Hepatocyte (in vitro differentiated cells): ENCODE measurements at regions not wholly inside any gene's neighbourhood (a gene's known extent, or its start where the extent isn't known, plus 50 kb on each side); places are given as distances from the start of the nearest gene placed in this dataset.

Experiments
- DNase-seq: peaks from one replicate; pipeline ENCODE4 v3.0.0-alpha.2; 2016; ENCODE audit warnings: low spot score
- H2AFZ ChIP-seq: fragments of 200-600 bp; sonication (generic); 2 replicates; pipeline ENCODE4 v1.6.0; 2016; ENCODE audit warnings: antibody characterized with exemption, mild to moderate bottlenecking
- H3K27ac ChIP-seq: fragments of 200-600 bp; sonication (generic); 2 replicates; pipeline ENCODE4 v1.5.1; 2016; ENCODE audit warnings: mild to moderate bottlenecking
- H3K27me3 ChIP-seq: fragments of 200-600 bp; sonication (generic); 2 replicates; pipeline ENCODE4 v1.6.1; 2016
- H3K36me3 ChIP-seq: fragments of 200-600 bp; sonication (generic); replicated peaks from 2 replicates; pipeline ENCODE4 v1.5.1; 2016; ENCODE audit warnings: low read depth; ENCODE audit not compliant: insufficient read depth
- H3K4me1 ChIP-seq: fragments of 200-600 bp; sonication (generic); 2 replicates; pipeline ENCODE4 v1.5.1; 2016; ENCODE audit warnings: mild to moderate bottlenecking, moderate library complexity; ENCODE audit not compliant: insufficient read depth
- H3K4me2 ChIP-seq: fragments of 200-600 bp; sonication (generic); 2 replicates; pipeline ENCODE4 v1.6.0; 2016
- H3K4me3 ChIP-seq: fragments of 200-600 bp; sonication (generic); 2 replicates; pipeline ENCODE4 v1.5.1; 2016; ENCODE audit warnings: mild to moderate bottlenecking
- H3K79me2 ChIP-seq: fragments of 200-600 bp; sonication (generic); 2 replicates; pipeline ENCODE4 v1.6.0; 2017; ENCODE audit warnings: mild to moderate bottlenecking
- H3K9me2 ChIP-seq: fragments of 200-600 bp; sonication (generic); replicated peaks from 2 replicates; pipeline ENCODE4 v1.6.0; 2017; ENCODE audit warnings: mild to moderate bottlenecking; ENCODE audit not compliant: insufficient read depth
- H3K9me3 ChIP-seq: fragments of 200-600 bp; sonication (generic); 2 replicates; pipeline ENCODE4 v1.5.1; 2016; ENCODE audit warnings: low read depth, mild to moderate bottlenecking
- H4K20me1 ChIP-seq: fragments of 200-600 bp; sonication (generic); 2 replicates; pipeline ENCODE4 v1.6.0; 2016; ENCODE audit warnings: mild to moderate bottlenecking; ENCODE audit not compliant: insufficient read depth, poor library complexity, severe bottlenecking
- EZH2 ChIP-seq: fragments of 200-600 bp; sonication (generic); IDR thresholded peaks from 2 replicates; pipeline ENCODE4 v1.6.1; 2016; ENCODE audit warnings: antibody characterized with exemption, mild to moderate bottlenecking, borderline replicate concordance
- EZH2phosphoT487 ChIP-seq: fragments of 200-600 bp; sonication (generic); IDR thresholded peaks from one replicate; pipeline ENCODE4 v1.6.1; 2018; ENCODE audit warnings: antibody characterized with exemption, mild to moderate bottlenecking, low read depth, moderate library complexity; ENCODE audit not compliant: unreplicated experiment, severe bottlenecking
- WGBS: methylation state at CpG from one replicate; pipeline ENCODE4 v1.1.6; 2016; ENCODE audit warnings: low lambda C conversion rate; ENCODE audit errors: missing lambda C conversion rate; 5-methylcytosine and 5-hydroxymethylcytosine counted together
- TF ChIP-seq, protein P1 (sequence below): fragments of 200-600 bp; sonication (generic); IDR thresholded peaks from 2 replicates; pipeline ENCODE4 v1.5.1; 2016; ENCODE audit warnings: antibody characterized with exemption, mild to moderate bottlenecking; ENCODE audit not compliant: poor library complexity

DNA sequence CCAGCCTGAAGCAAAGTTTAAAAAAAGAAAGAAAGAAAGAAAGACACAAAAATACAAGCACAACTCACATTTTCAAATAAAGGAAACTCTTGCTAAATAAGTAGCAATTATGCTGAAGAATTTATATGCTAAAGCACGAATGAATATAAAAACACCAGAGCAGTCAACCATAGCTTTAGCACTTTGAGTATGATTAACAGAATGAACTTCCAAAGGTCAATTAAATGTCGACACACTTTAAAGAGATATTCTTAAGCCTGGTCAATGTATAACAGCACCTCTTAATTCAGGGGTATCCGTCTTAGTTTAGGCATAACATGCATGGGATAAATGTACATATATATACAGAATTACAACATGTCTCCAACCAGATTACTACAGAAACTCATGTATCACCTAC is 125.9 kb downstream of the OGFRL1 start:
- H3K27ac ChIP-seq = no peak overlapping the region
- H3K27me3 ChIP-seq = no peaks in the 10 kb centered on the region
- peak overlapping the region; percentile 16 for H3K4me3 ChIP-seq
- peak overlapping the region; percentile 65 for H3K4me2 ChIP-seq
- no peak for DNase-seq
- no peaks in the 10 kb centered on the region for H3K36me3 ChIP-seq
- H3K9me3 ChIP-seq = no peaks in the 10 kb centered on the region
- peaks cover 45% of the 10 kb centered on the region for H3K4me1 ChIP-seq
- no peak overlapping the region for H2AFZ ChIP-seq
- H3K79me2 ChIP-seq = peaks cover 50% of the 10 kb centered on the region
- TF ChIP-seq EZH2 (no peak), EZH2phosphoT487 (no peak)
- TF ChIP-seq, protein P1, sequence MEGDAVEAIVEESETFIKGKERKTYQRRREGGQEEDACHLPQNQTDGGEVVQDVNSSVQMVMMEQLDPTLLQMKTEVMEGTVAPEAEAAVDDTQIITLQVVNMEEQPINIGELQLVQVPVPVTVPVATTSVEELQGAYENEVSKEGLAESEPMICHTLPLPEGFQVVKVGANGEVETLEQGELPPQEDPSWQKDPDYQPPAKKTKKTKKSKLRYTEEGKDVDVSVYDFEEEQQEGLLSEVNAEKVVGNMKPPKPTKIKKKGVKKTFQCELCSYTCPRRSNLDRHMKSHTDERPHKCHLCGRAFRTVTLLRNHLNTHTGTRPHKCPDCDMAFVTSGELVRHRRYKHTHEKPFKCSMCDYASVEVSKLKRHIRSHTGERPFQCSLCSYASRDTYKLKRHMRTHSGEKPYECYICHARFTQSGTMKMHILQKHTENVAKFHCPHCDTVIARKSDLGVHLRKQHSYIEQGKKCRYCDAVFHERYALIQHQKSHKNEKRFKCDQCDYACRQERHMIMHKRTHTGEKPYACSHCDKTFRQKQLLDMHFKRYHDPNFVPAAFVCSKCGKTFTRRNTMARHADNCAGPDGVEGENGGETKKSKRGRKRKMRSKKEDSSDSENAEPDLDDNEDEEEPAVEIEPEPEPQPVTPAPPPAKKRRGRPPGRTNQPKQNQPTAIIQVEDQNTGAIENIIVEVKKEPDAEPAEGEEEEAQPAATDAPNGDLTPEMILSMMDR = no peak
- H4K20me1 ChIP-seq = no peaks in the 10 kb centered on the region
- 37% methylated on average over 3 of the region's 3 CpGs for WGBS
- H3K9me2 ChIP-seq = no peaks in the 10 kb centered on the region

DNA sequence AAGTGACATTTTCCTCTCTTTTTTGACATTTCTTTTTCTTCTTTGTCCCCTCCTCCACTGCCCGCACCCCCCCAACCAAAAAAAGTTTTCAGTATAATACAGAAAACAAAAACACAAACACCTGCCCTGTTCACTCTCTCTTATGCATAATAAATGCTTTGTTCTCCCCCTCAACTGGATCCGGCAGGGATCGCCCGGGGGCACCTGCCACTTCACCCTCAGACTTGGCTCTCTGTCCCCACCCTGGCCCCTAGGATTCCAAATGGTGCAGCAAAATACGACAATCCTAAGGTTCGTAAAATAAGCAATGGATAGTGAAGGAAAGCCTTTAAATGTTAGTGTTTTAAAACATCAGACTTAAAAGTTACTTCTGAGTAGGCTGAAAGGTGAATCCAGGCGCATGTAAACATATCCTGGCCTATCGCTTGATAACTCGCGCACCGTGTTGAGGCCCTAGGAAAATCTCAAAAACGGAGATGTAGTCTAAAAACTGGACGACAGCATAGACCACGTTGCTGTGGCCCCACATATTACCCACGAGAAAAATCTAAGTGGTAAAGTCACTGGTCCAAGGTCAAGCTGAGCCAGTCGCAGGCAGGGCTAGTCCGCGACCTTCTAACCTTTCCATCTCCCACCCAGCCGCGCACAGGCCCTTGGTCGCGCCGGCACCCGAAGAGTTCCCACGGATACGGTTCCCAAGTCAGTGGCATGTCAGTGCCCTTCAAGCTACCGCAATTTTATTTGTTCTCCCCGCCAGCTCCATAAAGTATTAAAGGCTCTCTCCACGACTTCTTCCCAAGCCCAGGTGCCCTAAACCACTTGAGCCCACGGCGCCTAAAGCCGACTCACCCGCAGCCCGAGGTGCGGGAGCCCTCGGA is 130.8 kb downstream of the OGFRL1 start:
- Histone ChIP-seq H3K27me3 (no peaks in the 10 kb centered on the region), H3K36me3 (no peaks in the 10 kb centered on the region), H3K79me2 (peaks cover 33% of the 10 kb centered on the region), H3K27ac (peak overlapping the region; percentile 68), H3K4me1 (peaks cover 19% of the 10 kb centered on the region), H4K20me1 (no peaks in the 10 kb centered on the region), H3K4me3 (peak overlapping the region; percentile 76), H3K4me2 (peak overlapping the region; percentile 72), H2AFZ (peak overlapping the region; percentile 77), H3K9me2 (no peaks in the 10 kb centered on the region), H3K9me3 (no peaks in the 10 kb centered on the region)
- TF ChIP-seq EZH2phosphoT487 (no peak), EZH2 (no peak)
- TF ChIP-seq, protein P1 = no peak
- 13% methylated on average over 36 of the region's 36 CpGs for WGBS
- peak; percentile 20 for DNase-seq

DNA sequence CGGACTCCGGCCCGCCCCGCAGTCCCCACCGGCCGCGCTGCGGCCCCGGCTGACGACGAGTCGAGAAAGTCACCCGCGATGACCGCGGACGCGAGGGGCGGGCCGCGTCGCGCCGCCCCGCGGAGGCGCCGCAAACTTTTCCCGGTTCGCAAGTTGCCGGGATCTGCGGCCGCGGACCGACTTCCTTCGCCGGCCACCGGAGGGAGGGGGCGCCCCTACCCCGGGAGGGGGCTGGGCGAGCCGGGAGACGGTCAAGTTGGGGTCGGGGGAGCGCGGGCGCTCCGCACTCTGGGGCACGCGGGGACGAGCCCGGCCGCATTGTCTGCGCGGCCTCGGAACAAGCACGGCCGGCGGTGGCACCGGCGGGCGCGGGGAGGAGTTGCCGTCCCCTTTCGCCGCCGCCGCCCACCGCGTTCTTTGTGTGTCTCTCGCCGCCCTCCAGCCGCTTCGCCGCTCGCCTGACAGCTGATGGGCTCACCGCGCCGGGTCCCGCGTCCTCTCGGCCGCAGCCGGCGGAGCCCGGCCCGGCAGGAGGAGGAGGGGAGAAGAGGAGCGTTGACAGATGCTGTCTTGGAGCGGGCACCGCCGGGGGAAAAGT is 131.6 kb downstream of the OGFRL1 start:
- Histone ChIP-seq H3K4me3 (peak overlapping the region; percentile 76), H3K79me2 (peaks cover 33% of the 10 kb centered on the region), H3K36me3 (no peaks in the 10 kb centered on the region), H3K27ac (peak overlapping the region; percentile 68), H2AFZ (peak overlapping the region; percentile 77), H3K9me2 (no peaks in the 10 kb centered on the region), H3K27me3 (no peaks in the 10 kb centered on the region), H3K4me2 (peak overlapping the region; percentile 72), H3K9me3 (no peaks in the 10 kb centered on the region), H4K20me1 (no peaks in the 10 kb centered on the region), H3K4me1 (peaks cover 12% of the 10 kb centered on the region)
- 1% methylated on average over 50 of the region's 91 CpGs for WGBS
- DNase-seq = peak; percentile 70
- TF ChIP-seq, protein P1 = peak; percentile 34
- TF ChIP-seq EZH2 (no peak), EZH2phosphoT487 (no peak)
